Stimulated activated CD4-positive, alpha-beta T cell treated with anti-CD3 and anti-CD28 coated beads, Interleukin-1b, Interleukin-23, amount 100 ng/mL, for 48 hours (primary cell): ENCODE measurements at regions not wholly inside any gene's neighbourhood (a gene's known extent, or its start where the extent isn't known, plus 50 kb on each side); places are given as distances from the start of the nearest gene placed in this dataset.

Experiments used
- DNase-seq: peaks from one replicate; pipeline ENCODE4 v3.0.0-alpha.2; 2020

- DNase-seq: no peak
Observed at GRCh38 chr10:131445623-131446022, 134.1 kb upstream of the TCERG1L start.

DNA sequence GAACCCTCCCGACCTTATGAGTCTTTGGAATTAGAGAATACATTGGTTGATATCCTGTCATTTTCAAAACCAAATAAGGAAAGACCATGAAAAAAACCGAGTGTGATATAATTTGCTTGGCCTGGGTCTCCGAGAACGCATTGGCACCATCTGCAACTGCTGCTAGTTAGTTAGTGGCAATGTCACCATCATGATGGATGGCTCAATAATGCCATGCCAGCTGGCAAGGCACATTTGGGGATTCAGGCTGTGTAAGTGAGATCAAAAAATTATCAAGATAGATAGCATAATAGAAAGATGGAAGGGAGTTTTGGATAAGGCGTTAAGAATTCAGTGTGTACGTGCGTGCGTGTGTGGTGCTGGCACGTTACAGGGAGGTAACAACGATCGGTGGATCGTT is 134.7 kb upstream of the TCERG1L start:
- no peak for DNase-seq

DNA sequence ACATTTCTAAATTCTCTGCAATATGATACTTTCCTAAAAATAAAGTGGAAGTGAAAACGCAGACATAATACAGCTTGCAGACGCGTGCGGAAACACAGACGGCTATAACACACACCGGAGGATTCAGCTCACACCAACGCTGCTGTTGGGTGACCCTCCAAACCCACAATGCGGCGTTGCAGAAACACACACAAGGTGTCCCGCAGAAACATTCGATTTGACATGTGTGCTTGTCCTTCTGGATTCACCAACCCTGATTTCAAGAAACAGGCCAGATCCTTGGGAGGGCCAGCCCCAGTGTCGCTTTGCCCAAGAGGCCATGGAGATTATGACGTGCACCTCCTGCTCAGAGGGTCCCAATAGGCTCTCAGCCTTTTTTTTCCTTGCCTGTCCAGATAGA is 136.7 kb upstream of the TCERG1L start:
- DNase-seq: no peak

- DNase-seq: no peak
Observed at GRCh38 chr10:131448883-131449282, 137.4 kb upstream of the TCERG1L start.

DNA sequence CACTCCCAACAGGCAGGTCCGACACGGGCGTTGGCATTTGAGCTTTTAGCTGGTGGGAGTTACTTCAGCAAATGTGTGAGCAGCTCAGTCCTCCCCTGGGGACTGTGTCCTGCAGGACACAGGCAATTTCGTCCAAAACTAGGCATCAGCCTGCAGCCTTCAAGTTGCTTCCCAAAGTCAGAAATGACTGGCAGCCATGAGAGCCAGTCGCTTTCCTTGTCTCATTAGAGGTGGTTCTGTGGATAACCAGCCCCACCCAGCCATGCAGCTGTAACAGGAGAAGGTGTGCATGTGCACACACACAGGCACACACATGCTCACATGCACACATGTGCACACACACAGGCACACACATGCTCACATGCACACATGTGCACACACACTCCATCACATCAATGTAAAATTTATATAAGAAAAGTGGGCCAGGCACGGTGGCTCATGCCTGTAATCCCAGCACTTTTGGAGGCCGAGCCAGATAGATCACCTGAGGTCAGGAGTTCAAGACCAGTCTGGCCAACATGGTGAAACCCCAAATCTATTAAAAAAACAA is 138.8 kb upstream of the TCERG1L start:
- no peak for DNase-seq

DNA sequence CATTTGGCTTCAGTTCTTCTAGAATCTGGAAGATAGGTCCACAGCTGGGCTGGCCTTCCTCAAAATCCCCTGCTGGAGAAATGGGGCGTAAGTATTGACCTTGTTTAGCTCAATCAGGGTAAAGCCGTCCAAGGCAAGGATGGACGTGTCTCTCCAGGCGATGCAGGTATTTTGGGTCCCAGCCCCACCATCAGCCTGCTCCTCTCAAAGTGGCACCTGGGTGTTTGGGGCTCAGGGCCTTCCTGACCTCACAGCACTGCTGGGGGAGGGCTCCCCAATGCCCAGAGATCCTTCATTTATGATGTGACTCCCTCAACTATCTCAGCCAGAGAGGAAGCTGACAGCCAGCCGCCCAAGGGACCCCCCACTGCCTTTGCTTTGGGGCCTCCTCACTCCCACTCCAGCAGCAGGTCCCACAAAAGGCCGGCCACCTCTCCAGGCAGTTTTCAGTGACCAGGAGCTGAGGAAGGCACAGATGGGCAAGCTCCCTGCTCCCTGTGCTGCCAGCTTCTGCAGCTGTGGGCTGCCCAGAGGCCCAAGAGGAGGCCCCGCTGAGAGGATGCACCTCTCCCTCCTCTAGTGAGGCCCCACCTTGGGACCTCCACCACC is 140.0 kb upstream of the TCERG1L start:
- DNase-seq: no peak

DNA sequence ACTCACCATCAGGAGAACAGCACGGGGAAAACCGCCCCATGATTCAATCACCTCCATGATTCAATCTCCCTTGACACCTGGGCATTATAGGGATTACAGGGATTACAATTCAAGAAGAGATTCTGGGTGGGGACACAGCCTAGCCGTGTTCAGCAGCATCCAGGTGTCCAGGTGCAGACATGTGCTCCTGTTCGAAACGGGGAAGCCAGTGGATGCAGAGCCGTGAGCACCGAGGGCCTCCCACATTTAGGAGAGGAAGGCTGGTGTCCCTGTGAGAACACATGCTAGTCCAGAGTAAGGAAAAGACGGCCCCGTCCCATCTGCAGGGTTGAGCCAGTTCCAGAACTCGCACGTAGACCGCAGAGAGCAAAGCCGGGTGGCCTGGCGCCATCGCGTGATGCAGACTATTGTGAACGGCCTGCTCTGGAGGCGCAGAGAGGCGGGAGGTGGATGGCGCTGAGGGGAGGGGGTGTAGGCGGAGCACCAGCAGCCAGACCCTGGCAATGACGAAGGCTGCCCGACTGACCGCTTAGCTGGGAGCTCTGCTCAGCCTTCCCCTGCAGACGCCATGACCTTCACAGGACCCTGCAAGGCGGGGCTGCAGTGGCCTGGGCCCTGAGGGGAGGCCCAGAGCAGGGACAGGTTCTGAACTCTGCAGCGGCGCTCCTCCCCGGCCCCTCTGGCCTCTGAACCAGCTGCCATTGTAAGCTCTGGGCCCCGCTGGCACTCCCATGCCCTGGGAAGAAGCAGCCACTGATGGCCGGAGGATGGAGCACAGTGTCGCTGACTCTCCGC is 141.6 kb upstream of the TCERG1L start:
- no peak for DNase-seq

GRCh38 chr10:131453721-131454634 is 142.5 kb upstream of the TCERG1L start:
- peak; percentile 82 for DNase-seq

- DNase-seq: no peak
Observed at GRCh38 chr10:131456411-131456810, 144.9 kb upstream of the TCERG1L start.

DNA sequence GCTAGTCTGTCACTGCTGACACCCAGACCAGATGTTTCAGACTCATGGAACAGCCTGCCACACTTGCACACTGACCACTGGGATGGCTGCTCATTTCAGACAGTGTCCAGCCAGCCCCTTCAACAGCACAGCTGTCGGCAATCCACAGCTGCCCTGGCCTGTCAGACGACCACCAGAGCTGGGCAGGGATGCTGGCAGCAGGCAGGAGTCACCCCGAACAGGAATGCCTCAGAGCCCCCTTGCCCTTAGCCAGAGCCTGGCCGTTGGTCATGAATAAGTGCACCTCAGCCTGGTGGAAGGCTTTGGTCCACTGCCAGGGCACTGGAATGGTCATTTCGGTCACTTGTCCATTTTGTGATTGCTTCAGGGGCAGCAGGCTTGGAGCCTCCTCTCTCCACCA is 149.6 kb upstream of the TCERG1L start:
- no peak for DNase-seq

DNA sequence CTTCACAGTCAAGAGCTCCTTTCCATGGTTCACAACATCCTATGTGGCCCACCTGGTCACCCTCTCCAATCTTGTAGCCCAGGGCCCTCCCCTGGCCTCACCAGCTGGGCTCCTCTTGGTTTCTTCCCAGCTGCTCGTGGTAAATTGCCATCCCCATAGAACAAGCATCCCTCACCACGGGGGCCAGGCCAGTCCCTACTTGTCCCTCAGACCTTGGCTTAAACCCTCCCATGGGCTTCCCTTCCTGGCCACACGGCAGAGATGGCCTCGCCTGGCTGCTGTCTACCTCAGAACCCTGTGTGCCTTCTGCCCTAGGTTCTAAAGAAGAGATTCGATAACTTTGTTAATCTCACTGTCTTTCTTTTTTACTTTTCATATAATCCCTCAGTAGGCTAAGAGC is 153.3 kb upstream of the TCERG1L start:
- no peak for DNase-seq

GRCh38 chr10:131469551-131469950 is 158.0 kb upstream of the TCERG1L start:
- DNase-seq: no peak

DNA sequence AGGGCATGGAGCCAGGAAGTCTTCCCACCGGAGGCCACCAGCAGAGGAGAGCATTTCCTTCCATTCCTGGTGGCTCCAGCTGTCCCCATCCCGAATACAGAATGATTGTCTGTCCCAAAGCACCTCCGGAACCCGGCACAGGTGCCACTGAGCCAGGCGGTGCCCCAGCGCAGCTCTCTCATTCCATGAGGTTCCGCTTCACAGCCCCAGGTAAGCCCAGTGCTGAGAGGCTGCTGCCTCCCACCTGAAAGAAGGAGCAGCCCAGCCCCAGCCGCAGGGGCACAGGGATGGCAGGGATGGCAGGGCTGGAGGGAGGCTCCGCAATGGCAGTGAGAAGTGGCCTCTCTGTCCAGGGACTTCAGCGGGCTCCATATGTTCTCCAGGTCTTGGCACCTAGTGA is 162.1 kb upstream of the TCERG1L start:
- no peak for DNase-seq

- DNase-seq: no peak
Observed at GRCh38 chr10:131474416-131474815, 162.9 kb upstream of the TCERG1L start.

DNA sequence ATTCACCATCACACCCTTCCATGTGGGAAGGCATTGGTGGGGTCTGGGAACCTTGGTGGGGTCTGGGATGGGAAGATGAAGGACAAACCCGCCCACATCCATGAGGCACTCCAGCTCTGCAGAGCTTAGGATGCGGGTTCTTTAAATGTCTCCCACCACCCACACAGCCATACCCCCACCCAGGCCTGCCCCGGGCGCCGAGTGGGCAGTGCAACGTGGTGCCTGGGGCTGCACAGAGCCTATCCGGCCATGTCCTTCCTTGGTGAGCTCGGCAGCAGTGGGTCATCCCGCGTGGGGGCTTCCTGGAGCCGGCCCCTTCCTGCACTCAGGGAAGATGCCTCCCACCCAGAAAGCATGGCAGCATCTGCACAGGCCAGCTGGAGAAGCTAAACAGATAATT is 163.5 kb upstream of the TCERG1L start:
- DNase-seq: no peak

- no peak for DNase-seq
Observed at GRCh38 chr10:131475803-131476202, 164.3 kb upstream of the TCERG1L start.

DNA sequence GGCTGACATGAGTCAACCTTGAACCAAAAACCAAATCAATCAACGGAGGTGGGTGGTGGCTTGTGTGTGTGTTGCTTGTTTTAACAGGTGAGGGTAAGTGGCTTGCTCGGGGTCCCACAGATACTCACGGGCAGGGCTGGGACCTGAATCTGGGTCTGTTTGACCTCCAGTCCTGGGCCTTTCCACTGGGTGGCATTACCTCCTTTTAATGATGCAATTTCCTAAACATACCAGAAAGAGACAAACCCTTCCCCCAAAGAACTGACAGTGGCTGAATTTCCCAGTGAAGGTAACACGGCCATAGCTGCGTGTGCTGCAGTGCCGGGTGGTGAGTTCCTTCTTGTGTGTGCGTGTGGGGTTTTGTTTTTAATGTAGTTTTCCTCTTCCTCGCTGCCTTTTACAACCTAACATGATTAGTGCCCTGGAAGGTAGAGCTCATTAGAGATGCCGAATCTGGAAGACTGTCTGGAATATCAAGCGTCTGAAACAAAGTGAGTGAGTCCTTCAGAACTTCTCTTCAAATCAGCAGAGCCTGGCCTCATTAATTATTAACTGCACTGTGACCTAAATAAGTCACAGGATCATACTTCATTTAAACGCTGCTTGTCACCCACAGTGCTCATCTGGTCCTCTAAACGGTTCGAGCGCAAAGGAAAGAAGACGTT is 166.1 kb upstream of the TCERG1L start:
- no peak for DNase-seq

- DNase-seq: no peak
Observed at GRCh38 chr10:131478377-131478989, 167.0 kb upstream of the TCERG1L start.

DNA sequence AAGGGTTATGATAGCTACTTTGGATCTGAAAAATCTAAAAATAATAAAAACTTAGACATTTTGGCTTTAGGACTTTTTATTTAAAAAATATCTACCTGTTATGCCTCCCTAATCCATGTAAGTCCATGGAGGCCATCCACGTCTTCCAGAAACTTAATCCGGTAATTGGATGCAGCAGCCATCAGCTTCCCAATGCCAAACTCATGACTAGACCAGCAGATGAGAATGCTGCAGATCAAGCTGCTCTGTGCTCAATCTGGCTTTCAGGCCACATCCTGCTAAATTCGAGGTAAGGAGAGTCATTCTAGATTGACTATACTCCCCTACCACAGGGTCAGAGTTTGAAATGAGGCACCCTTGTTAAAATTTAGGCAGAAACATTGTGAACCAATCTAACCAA is 168.5 kb upstream of the TCERG1L start:
- no peak for DNase-seq

DNA sequence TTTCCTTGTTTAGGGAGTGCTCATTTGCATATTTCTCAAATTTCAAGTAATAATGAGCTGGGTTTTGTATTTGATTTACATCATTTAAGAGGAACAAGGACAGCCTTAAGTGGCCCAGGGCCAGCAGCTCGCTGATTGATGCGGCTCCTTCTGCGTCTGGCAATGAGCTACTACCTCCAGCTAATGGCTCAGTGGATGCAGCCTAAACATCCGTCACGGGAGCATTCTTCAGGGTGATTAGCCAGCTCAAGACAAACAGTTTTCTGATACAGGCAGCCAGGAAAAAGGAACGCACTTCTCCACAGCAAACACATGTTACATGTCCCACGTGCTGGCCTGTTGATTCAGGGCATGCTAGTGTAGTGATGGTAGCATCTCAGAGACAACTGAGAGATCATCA is 169.3 kb upstream of the TCERG1L start:
- DNase-seq: no peak

- DNase-seq: no peak
Observed at GRCh38 chr10:131485732-131486131, 174.2 kb upstream of the TCERG1L start.

GRCh38 chr10:131487822-131488221 is 176.3 kb upstream of the TCERG1L start:
- DNase-seq: no peak
